ENCODE measurements at regions not wholly inside any gene's neighbourhood (a gene's known extent, or its start where the extent isn't known, plus 50 kb on each side); places are given as distances from the start of the nearest gene placed in this dataset.

DNA sequence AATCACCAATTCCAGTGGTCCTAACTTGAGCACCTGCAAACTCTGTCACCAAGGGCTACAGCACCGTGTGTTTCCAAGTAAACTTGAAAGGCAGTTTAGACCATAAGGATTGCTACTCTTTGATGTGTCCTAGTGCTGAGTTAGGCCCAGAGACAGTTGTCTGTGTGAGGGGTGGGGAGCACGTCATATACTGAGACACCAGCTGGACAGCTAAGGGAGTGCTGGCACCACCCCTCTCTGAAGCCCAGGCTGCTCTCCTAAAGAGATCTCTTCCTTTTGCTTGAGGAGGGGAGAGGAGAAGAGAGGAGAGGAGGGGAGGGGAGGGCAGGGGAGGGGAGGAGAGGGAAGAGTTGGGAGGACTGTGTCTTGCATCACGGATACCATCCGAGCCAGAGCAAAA, 218.7 kb upstream of the TACR3 start:
- TF ChIP-seq, protein P1, sequence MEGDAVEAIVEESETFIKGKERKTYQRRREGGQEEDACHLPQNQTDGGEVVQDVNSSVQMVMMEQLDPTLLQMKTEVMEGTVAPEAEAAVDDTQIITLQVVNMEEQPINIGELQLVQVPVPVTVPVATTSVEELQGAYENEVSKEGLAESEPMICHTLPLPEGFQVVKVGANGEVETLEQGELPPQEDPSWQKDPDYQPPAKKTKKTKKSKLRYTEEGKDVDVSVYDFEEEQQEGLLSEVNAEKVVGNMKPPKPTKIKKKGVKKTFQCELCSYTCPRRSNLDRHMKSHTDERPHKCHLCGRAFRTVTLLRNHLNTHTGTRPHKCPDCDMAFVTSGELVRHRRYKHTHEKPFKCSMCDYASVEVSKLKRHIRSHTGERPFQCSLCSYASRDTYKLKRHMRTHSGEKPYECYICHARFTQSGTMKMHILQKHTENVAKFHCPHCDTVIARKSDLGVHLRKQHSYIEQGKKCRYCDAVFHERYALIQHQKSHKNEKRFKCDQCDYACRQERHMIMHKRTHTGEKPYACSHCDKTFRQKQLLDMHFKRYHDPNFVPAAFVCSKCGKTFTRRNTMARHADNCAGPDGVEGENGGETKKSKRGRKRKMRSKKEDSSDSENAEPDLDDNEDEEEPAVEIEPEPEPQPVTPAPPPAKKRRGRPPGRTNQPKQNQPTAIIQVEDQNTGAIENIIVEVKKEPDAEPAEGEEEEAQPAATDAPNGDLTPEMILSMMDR (IDR thresholded peaks at IDR 0.05): no peak
- no peak for TF ChIP-seq POLR2A (IDR thresholded peaks at IDR 0.05)
